WERI-Rb-1 (cell line): ENCODE measurements at regions not wholly inside any gene's neighbourhood (a gene's known extent, or its start where the extent isn't known, plus 50 kb on each side); places are given as distances from the start of the nearest gene placed in this dataset.

ENCODE experiments used
- DNase-seq: peaks from one replicate; pipeline ENCODE4 v3.0.0-alpha.2; 2020
- H3K27ac ChIP-seq: fragments of 250-450 bp; sonication (Bioruptor Pico); 2 replicates; pipeline ENCODE4 v1.5.1; 2020; ENCODE audit warnings: mild to moderate bottlenecking, moderate library complexity
- H3K27me3 ChIP-seq: fragments of 250-450 bp; sonication (Bioruptor Pico); 2 replicates; pipeline ENCODE4 v1.5.1; 2021; ENCODE audit warnings: mild to moderate bottlenecking, low read depth, moderate library complexity; ENCODE audit not compliant: insufficient read depth, severe bottlenecking
- H3K36me3 ChIP-seq: fragments of 250-450 bp; sonication (Bioruptor Pico); 2 replicates; pipeline ENCODE4 v1.5.1; 2020; ENCODE audit warnings: mild to moderate bottlenecking, moderate library complexity
- H3K4me3 ChIP-seq: 2 replicates; pipeline ENCODE4 v1.5.1; 2011; ENCODE audit warnings: low read depth, mild to moderate bottlenecking, control low read depth, low read length
- H3K9me3 ChIP-seq: fragments of 250-450 bp; sonication (Bioruptor Pico); 2 replicates; pipeline ENCODE4 v1.5.1; 2021; ENCODE audit warnings: mild to moderate bottlenecking, moderate library complexity; ENCODE audit not compliant: severe bottlenecking
- TF ChIP-seq, protein P1 (sequence below): IDR thresholded peaks from 2 replicates; pipeline ENCODE4 v1.5.1; 2011; ENCODE audit warnings: low read depth, mild to moderate bottlenecking, control low read depth, inconsistent platforms, low read length

- DNase-seq, result no peak
These were observed 262.6 kb upstream of the NEBL start for GRCh38 chr10:21159669-21160068.

DNA sequence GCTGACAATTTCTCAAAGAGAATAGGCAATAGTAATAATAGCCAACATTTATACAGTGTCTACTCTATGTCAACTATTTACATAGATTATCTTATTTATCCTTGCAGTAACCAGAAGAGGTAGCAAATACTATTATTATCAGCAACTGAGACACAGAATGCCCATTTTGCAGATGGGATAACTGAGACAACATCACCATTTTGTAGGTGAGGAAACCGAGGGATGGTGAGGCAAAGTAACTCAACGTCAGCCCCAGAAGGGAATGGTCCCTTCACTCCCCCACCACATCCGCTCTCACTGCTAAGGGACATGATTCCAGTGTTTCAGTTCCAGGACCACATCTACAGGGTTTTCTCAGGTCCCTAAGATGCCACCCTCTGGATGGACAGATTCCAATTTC, 261.2 kb upstream of the NEBL start:
- Histone ChIP-seq H3K9me3 (no peaks in the 10 kb centered on the region), H3K27me3 (no peaks in the 10 kb centered on the region), H3K27ac (no peak overlapping the region), H3K36me3 (no peaks in the 10 kb centered on the region), H3K4me3 (no peak overlapping the region)
- TF ChIP-seq, protein P1, sequence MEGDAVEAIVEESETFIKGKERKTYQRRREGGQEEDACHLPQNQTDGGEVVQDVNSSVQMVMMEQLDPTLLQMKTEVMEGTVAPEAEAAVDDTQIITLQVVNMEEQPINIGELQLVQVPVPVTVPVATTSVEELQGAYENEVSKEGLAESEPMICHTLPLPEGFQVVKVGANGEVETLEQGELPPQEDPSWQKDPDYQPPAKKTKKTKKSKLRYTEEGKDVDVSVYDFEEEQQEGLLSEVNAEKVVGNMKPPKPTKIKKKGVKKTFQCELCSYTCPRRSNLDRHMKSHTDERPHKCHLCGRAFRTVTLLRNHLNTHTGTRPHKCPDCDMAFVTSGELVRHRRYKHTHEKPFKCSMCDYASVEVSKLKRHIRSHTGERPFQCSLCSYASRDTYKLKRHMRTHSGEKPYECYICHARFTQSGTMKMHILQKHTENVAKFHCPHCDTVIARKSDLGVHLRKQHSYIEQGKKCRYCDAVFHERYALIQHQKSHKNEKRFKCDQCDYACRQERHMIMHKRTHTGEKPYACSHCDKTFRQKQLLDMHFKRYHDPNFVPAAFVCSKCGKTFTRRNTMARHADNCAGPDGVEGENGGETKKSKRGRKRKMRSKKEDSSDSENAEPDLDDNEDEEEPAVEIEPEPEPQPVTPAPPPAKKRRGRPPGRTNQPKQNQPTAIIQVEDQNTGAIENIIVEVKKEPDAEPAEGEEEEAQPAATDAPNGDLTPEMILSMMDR, result no peak
- no peak for DNase-seq

More at GRCh38 chr10:21159669-21160068, 262.6 kb upstream of the NEBL start:
- H3K4me3 ChIP-seq, result no peak overlapping the region
- TF ChIP-seq, protein P1, result no peak
- no peak overlapping the region for H3K27ac ChIP-seq
- H3K36me3 ChIP-seq, result no peaks in the 10 kb centered on the region
- H3K27me3 ChIP-seq, result no peaks in the 10 kb centered on the region
- H3K9me3 ChIP-seq, result no peaks in the 10 kb centered on the region

DNA sequence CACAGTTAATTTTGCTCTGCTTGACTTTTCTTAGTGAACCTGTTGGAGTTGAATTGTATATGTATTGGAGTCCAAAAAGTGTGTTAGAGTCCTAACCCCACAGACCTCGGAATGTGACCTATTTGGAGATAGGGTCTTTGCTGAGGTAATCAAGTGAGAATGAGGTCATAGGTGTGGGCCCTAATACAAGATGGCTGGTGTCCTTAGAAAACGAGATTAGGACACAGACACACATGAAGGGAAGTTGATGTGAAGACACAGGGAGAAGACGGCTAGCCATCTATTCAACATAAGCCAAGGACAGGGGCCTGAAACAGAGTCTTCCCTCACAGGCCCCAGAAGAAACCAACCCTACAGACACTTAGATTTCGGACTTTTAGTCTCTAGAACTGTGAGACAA, 260.6 kb upstream of the NEBL start:
- H3K27me3 ChIP-seq, result no peaks in the 10 kb centered on the region
- TF ChIP-seq, protein P1, result no peak
- H3K9me3 ChIP-seq, result no peaks in the 10 kb centered on the region
- DNase-seq, result no peak
- no peak overlapping the region for H3K4me3 ChIP-seq
- H3K36me3 ChIP-seq, result no peaks in the 10 kb centered on the region
- no peak overlapping the region for H3K27ac ChIP-seq

GRCh38 chr10:21150166-21150565, 253.1 kb upstream of the NEBL start:
- TF ChIP-seq, protein P1, result no peak
- Histone ChIP-seq H3K4me3 (no peak overlapping the region), H3K27ac (no peak overlapping the region), H3K36me3 (no peaks in the 10 kb centered on the region), H3K9me3 (no peaks in the 10 kb centered on the region), H3K27me3 (no peaks in the 10 kb centered on the region)
- DNase-seq, result no peak

DNA sequence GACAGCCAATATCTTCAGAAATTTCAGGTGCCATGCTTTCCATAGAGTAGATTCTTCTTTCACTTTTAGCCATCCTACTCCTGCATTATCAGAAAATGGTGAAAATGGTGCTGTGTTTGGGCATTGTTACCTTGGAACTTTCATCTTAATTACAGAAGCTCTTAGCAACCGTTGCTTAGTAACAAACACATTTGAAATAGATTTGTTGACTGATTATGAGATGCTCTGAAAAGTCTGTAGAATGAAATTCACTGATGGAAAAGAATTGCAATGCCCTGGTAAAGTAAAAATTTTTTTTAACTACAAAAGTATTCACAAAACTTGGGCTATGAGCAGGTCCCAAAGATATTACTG, 249.3 kb upstream of the NEBL start:
- Histone ChIP-seq H3K4me3 (no peak overlapping the region), H3K27ac (no peak overlapping the region), H3K9me3 (no peaks in the 10 kb centered on the region), H3K36me3 (no peaks in the 10 kb centered on the region), H3K27me3 (no peaks in the 10 kb centered on the region)
- TF ChIP-seq, protein P1, result no peak
- DNase-seq, result no peak

GRCh38 chr10:21145751-21146435, 248.8 kb upstream of the NEBL start:
- DNase-seq, result no peak
- TF ChIP-seq, protein P1, result no peak
- no peaks in the 10 kb centered on the region for H3K27me3 ChIP-seq
- H3K27ac ChIP-seq, result no peak overlapping the region
- no peaks in the 10 kb centered on the region for H3K36me3 ChIP-seq
- H3K4me3 ChIP-seq, result no peak overlapping the region
- no peaks in the 10 kb centered on the region for H3K9me3 ChIP-seq
